Astrocyte (in vitro differentiated cells and primary cell): ENCODE measurements at regions not wholly inside any gene's neighbourhood (a gene's known extent, or its start where the extent isn't known, plus 50 kb on each side); places are given as distances from the start of the nearest gene placed in this dataset.

Source experiments
- CTCF ChIP-seq: IDR thresholded peaks from 2 replicates; pipeline ENCODE4 v1.5.1; 2011; ENCODE audit warnings: low read depth, mild to moderate bottlenecking, inconsistent platforms, low read length, moderate library complexity; ENCODE audit not compliant: insufficient read depth
- EZH2 ChIP-seq: IDR thresholded peaks from 2 replicates; pipeline ENCODE4 v1.6.1; 2012; ENCODE audit warnings: mild to moderate bottlenecking, low read length, inconsistent platforms; ENCODE audit not compliant: insufficient read depth

DNA sequence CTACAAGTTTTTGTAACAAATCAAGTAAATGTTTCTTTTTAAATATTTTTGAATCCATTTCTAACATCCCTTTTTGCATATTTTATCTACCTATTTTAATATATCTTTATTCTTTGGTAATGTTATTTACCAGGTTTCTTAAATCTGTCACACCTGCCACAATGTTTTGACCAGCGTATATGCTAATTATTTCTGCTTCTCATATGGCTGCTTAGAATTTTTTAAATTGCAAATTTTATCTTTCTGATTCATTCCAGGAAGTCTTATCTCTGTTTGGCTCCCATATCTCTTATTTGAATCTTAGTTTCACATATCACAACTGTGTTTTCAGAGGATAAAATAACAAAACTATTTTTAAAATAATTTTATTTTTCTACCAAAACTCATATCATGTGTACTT lies 1411.1 kb downstream of the KCNT2 start:
- no peak for TF ChIP-seq CTCF
- TF ChIP-seq EZH2, result no peak
